ENCODE measurements at regions not wholly inside any gene's neighbourhood (a gene's known extent, or its start where the extent isn't known, plus 50 kb on each side); places are given as distances from the start of the nearest gene placed in this dataset.

GRCh38 chr19:22530042-22530441 lies 104.1 kb upstream of the ZNF492 start:
- ChIA-PET CTCF (no interaction called here), POLR2A (no interaction called here), RAD21 (ENCODE audit: low non-redundant PET in 1 of 2, low total read pairs in 2 of 2, uncharacterized antibody in 2 of 2, unreplicated experiment in 2 of 2) (no interaction called here)
- no peak overlapping the region for H3K27ac ChIP-seq (ENCODE audit: low read depth, low read length)
- intact Hi-C loops (cut with micrococcal nuclease), result no loop called here
- no peaks in the 10 kb centered on the region for H3K36me3 ChIP-seq (ENCODE audit: control insufficient read depth in 1 of 2, insufficient read depth in 2 of 2, low read length in 2 of 2)
- peaks cover 8 to 19% of the 10 kb centered on the region in 2 experiments; a peak in 2 of 4 replicates for H3K9me3 ChIP-seq (ENCODE audit: control insufficient read depth in 1 of 2, insufficient read depth in 1 of 2, low read depth in 1 of 2, low read length in 2 of 2)
- BruUV-seq (replicated peaks), result no TSS peak
- H2AFZ ChIP-seq (ENCODE audit: low read depth, low read length, poor library complexity, severe bottlenecking), result no peak overlapping the region
- no peak overlapping the region for H3K9ac ChIP-seq (ENCODE audit: low read length)
- no peak overlapping the region for H3K4me2 ChIP-seq (ENCODE audit: low read length)
- no peaks in the 10 kb centered on the region for H3K4me1 ChIP-seq (ENCODE audit: control insufficient read depth in 1 of 2, insufficient read depth in 2 of 2, low read length in 2 of 2)
- ATAC-seq, result no peak
- no peaks in the 10 kb centered on the region for H4K20me1 ChIP-seq (ENCODE audit: insufficient read depth)
- no peak for DNase-seq (ENCODE audit: low read depth, low spot score)
- TF ChIP-seq EGR1 (IDR thresholded peaks at IDR 0.05; ENCODE audit: low read depth) (no peak), ATF3 (IDR thresholded peaks at IDR 0.05) (no peak), EZH2 (IDR thresholded peaks at IDR 0.05) (no peak), CEBPB (IDR thresholded peaks at IDR 0.05; ENCODE audit: low read depth) (no peak), REST (IDR thresholded peaks at IDR 0.05; ENCODE audit: low read depth) (no peak), POLR2AphosphoS5 (IDR thresholded peaks at IDR 0.05; ENCODE audit: low read depth, low read length) (no peak), ZFX (IDR thresholded peaks at IDR 0.05) (no peak), EZH2phosphoT487 (IDR thresholded peaks at IDR 0.05; ENCODE audit: borderline replicate concordance) (no peak), FOSL1 (IDR thresholded peaks at IDR 0.05; ENCODE audit: low read depth) (no peak), TCF7L2 (IDR thresholded peaks at IDR 0.05; ENCODE audit: borderline replicate concordance, extremely low read depth, insufficient read depth, insufficient read length) (no peak), POLR2A (IDR thresholded peaks at IDR 0.05; ENCODE audit: borderline replicate concordance, extremely low read depth, insufficient read depth, insufficient read length) (no peak), MAX (IDR thresholded peaks at IDR 0.05) (no peak), JUND (IDR thresholded peaks at IDR 0.05) (no peak), YY1 (IDR thresholded peaks at IDR 0.05; ENCODE audit: extremely low read depth, insufficient replicate concordance, low read depth, low read length) (no peak), RAD21 (IDR thresholded peaks at IDR 0.05; ENCODE audit: low read depth) (no peak), CBX3 (IDR thresholded peaks at IDR 0.05; ENCODE audit: low read depth) (no peak), ELF1 (IDR thresholded peaks at IDR 0.05; ENCODE audit: borderline replicate concordance, low read depth) (no peak), SIN3A (IDR thresholded peaks at IDR 0.05; ENCODE audit: low read depth) (no peak), ZNF274 (IDR thresholded peaks at IDR 0.05; ENCODE audit: low read depth, low read length) (no peak), ZBTB33 (IDR thresholded peaks at IDR 0.05; ENCODE audit: extremely low read depth, insufficient replicate concordance, low read length) (no peak)
- H3K9me2 ChIP-seq (ENCODE audit: insufficient read depth), result no peaks in the 10 kb centered on the region
- no peaks in the 10 kb centered on the region for H3K79me2 ChIP-seq (ENCODE audit: insufficient read depth, low read length)
- no peak overlapping the region for H3K4me3 ChIP-seq (replicated peaks in 1 of 2; ENCODE audit: low read depth in 1 of 2, low read length in 2 of 2)
- no peaks in the 10 kb centered on the region for H3K27me3 ChIP-seq (ENCODE audit: insufficient read depth, low read length)
